GM13977 (cell line): ENCODE measurements at regions not wholly inside any gene's neighbourhood (a gene's known extent, or its start where the extent isn't known, plus 50 kb on each side); places are given as distances from the start of the nearest gene placed in this dataset.

Experiments used
- DNase-seq: peaks from one replicate; pipeline ENCODE4 v3.0.0; 2012; ENCODE audit warnings: low spot score
- in situ Hi-C: fragments of 300-500 bp; cut with MboI; formaldehyde crosslinking; loops from one replicate; pipeline ENCODE4 v1.12.0; 2022; ENCODE audit warnings: low sequenced_read_pairs, low pct_unique_long_range_greater_than_20kb, mixed read lengths, inconsistent platforms; ENCODE audit not compliant: unreplicated experiment
- TF ChIP-seq, protein P1 (sequence below): IDR thresholded peaks from 2 replicates; pipeline ENCODE4 v1.5.1; 2012; ENCODE audit warnings: mild to moderate bottlenecking, control low read depth; ENCODE audit not compliant: insufficient read depth; ENCODE audit errors: extremely low read depth, missing control alignments

DNA sequence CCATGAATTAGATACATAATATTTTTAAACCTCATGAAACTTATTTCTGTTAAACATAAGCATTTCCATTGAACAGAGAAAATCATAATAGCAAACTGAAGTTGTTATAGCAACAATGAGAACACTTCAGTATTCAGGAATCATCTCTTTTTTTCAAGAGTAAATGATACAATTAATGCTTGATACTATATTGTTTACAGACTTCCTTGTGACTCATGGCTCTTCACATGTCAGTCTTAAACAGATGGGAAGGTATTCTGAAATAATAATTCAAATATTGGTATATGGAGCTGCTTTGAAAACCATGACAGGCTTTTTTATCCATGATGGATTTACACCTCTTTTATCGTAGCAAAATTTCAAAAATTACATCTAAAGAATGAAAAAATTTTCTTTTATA, 226.5 kb upstream of the RBMS1 start:
- no peak for DNase-seq
- in situ Hi-C loops, result no loop called here
- TF ChIP-seq, protein P1, sequence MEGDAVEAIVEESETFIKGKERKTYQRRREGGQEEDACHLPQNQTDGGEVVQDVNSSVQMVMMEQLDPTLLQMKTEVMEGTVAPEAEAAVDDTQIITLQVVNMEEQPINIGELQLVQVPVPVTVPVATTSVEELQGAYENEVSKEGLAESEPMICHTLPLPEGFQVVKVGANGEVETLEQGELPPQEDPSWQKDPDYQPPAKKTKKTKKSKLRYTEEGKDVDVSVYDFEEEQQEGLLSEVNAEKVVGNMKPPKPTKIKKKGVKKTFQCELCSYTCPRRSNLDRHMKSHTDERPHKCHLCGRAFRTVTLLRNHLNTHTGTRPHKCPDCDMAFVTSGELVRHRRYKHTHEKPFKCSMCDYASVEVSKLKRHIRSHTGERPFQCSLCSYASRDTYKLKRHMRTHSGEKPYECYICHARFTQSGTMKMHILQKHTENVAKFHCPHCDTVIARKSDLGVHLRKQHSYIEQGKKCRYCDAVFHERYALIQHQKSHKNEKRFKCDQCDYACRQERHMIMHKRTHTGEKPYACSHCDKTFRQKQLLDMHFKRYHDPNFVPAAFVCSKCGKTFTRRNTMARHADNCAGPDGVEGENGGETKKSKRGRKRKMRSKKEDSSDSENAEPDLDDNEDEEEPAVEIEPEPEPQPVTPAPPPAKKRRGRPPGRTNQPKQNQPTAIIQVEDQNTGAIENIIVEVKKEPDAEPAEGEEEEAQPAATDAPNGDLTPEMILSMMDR, result no peak

DNA sequence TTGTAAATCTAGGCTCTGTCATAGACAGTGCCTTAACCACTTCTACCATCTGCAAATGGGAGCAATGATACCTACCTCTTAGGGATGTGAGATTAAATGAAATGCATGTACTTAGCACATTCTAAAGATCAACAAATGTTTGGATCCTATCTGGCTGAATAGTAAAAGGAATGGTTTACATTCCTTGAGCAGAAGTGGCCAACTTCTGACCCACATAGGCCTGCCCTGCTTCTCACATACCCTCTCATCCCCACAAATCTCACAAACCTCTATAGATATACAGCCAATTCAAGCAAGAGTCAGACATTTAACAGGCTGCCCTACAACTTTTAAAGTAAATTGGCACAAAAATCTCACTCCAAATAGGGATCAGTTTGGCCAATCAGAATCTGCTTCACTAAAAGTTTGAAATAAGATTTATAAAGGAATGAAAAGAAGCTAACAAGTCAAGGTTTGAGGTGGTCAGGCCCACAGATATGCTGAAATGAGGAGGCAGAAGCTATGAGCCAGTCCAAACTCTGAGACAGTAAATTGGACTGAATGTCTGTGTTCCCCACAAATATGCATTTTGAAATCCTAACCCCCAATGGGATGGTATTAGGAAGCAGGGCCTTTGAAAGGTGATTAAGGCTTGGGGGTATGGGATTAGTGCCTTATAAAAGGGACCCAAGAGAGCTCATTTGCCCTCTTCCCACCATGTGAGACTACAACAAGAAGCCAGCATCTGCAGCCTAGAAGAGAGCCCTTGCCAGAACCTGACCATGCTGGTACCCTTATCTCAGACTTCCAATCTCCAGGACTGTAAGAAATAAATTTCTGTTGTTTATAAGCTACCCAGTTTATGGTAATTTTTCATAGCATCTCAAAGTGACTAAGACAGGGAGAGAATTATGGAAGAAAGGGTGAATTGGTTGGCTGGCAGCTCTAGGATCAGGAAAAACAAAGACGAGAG, 227.8 kb upstream of the RBMS1 start:
- in situ Hi-C loops, result no loop called here
- DNase-seq, result no peak
- TF ChIP-seq, protein P1, result no peak

DNA sequence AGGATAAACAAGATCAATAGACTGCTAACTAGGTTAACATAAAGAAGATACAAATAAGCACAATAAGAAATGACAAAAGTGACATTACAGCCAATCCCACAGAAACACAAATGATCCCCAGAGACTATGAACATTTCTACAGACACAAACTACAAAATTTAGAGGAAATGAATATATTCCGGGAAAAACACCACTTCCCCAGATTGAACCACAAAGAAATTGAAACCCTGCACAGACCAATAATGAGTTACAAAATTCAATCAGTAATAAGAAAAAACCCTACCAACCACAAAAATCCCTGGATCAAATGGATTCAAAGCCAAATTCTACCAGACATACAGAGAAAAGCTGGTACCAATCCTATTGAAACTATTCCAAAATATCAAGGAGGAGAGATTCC, 232.4 kb upstream of the RBMS1 start:
- in situ Hi-C loops, result no loop called here
- DNase-seq, result no peak
- TF ChIP-seq, protein P1, result no peak

DNA sequence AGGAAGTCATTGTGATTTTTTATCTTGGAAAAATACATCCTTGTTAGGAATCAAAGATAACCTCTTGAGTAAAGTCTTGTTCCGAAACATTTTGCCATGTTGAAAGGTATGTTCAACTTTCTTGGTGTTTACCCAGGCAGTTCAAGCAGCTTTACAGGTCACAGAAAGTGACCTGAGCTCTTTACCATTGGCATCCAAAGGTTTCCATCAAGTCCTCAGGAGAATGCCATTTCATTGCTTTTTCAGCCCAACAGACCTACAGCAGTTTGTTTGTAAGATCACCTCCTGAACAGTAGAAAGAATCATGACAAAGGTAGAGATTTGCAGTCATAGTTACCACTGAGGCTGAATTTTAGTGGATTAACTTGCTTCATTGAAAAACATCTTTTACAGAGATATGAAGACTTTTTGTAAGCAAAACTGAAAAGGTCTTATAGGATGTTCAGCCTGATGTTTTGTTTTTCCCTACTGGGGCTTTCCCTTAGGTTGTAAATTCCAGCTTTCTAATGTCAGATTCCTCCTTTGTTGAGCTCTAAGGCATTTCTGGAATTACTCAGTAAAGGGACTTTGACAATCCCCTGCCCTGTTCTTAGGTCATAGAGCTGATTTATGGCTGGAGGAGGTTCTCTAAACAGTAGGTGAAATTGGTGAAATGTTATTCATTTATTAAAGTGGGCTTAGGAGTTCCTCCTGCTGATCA, 236.8 kb upstream of the RBMS1 start:
- TF ChIP-seq, protein P1, result no peak
- no peak for DNase-seq
- in situ Hi-C loops, result no loop called here

DNA sequence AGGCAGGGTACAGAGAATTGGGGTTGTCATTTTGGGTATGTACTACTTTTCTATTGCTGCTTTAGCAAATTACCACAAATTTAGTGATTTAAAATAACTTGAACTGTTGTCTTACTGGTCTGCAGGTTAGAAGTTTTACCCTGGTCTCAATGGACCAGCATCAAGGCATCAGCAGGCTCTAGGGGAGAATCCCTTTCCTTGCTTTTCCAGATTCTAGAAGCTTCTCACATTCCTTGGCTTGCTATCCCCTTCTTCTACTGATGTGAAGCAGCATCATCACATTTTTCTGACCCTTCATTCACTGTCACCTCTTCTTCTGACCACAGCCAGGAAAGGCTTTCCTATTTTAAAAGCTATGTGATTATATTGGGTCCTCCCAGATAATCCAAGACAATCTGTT, 237.8 kb upstream of the RBMS1 start:
- in situ Hi-C loops, result no loop called here
- DNase-seq, result no peak
- TF ChIP-seq, protein P1, result no peak

DNA sequence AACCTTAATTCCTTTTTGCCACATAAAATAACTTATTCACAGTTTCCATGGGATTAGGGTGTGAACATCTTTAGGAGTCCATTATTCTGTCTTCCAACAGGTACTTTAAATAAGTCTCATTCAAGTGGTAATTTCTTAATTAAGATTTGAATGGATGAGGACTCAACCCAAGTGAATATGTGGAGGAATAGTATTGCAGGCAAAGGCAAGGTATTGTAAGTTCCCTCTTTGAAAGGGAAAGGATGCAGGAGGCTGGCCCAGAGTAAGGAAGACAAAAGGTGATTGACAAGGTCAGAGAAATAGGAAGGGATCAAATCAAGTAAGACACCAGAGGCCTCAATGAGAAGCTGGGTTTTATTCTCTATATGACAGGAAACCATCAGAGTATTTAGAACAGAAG, 238.2 kb upstream of the RBMS1 start:
- no peak for DNase-seq
- in situ Hi-C loops, result no loop called here
- TF ChIP-seq, protein P1, result no peak
